Mammary epithelial cell (primary cell): ENCODE measurements at regions not wholly inside any gene's neighbourhood (a gene's known extent, or its start where the extent isn't known, plus 50 kb on each side); places are given as distances from the start of the nearest gene placed in this dataset.

Source experiments
- CTCF ChIP-seq, 2 donors: IDR thresholded peaks in 1 of 2; conservative IDR thresholded peaks in 1 of 2; 2 replicates each; pipeline ENCODE4 v1.5.1; 2011 to 2012; ENCODE audit warnings: inconsistent platforms in 2 of 2, low read length in 2 of 2, mild to moderate bottlenecking in 2 of 2, control low read depth in 1 of 2, low read depth in 1 of 2; ENCODE audit not compliant: insufficient read depth in 1 of 2; ENCODE audit errors: extremely low read depth in 1 of 2
- EZH2 ChIP-seq: IDR thresholded peaks from 2 replicates; pipeline ENCODE4 v1.6.1; 2012; ENCODE audit warnings: low read length, inconsistent platforms, borderline replicate concordance

- TF ChIP-seq CTCF (conservative IDR thresholded peaks at IDR 0.05 in 1 of 2, IDR thresholded peaks at IDR 0.05 in 1 of 2; ENCODE audit: extremely low read depth in 1 of 2, insufficient read depth in 1 of 2, low read depth in 1 of 2, low read length in 2 of 2) (no peak), EZH2 (no peak)
Measured at GRCh38 chr6:53987522-53987888, 123.7 kb upstream of the MLIP start.
